HG03045 (cell line): ENCODE measurements at regions not wholly inside any gene's neighbourhood (a gene's known extent, or its start where the extent isn't known, plus 50 kb on each side); places are given as distances from the start of the nearest gene placed in this dataset.

ENCODE experiments used
- ATAC-seq: cut with Tn5 transposase; IDR thresholded peaks from one replicate; pipeline ENCODE4 v1.9.1; 2021; ENCODE audit warnings: mild to moderate bottlenecking, moderate library complexity; ENCODE audit not compliant: unreplicated experiment

DNA sequence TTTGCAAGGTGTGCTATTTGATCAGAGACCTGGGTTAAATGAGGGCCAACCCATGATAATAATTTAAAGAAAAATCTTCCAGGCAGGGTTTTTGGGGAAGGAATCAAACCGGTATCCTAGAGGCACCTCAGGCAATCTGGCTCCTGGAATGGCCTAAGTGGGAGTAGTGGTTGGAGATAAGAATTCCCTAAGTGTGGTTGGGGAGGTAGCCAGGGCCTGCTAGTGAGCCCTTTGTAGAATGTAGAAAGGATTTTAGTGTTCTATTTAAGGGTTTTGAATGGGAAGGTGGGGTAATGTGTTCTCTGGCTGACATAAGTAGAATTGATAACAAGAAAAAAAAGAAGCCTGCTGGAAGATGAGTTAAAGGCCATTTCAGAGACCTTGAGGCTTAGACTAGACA lies 422.2 kb downstream of the XIRP2 start:
- no peak for ATAC-seq
